ENCODE measurements at regions not wholly inside any gene's neighbourhood (a gene's known extent, or its start where the extent isn't known, plus 50 kb on each side); places are given as distances from the start of the nearest gene placed in this dataset.

DNA sequence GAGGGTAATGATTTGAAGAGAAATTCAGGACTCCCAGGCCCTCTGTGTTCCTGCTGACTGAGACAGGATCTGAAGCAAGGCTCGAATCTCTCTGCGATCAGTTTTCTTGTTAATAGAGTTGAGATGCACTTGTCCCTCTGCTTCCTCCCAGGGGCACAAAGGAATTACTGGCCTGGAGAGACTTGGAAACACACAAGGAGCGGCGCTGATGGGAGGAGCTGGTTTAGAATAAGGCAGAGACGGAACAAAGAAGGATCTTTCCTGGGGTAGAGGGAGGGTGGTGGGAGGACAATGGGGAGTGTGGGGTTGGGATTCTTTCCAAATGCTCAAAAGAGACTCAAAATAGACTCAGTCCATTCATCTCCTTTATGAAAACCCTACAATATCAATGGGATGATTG lies 719.1 kb downstream of the UQCRFS1 start:
- TF ChIP-seq, protein P1, sequence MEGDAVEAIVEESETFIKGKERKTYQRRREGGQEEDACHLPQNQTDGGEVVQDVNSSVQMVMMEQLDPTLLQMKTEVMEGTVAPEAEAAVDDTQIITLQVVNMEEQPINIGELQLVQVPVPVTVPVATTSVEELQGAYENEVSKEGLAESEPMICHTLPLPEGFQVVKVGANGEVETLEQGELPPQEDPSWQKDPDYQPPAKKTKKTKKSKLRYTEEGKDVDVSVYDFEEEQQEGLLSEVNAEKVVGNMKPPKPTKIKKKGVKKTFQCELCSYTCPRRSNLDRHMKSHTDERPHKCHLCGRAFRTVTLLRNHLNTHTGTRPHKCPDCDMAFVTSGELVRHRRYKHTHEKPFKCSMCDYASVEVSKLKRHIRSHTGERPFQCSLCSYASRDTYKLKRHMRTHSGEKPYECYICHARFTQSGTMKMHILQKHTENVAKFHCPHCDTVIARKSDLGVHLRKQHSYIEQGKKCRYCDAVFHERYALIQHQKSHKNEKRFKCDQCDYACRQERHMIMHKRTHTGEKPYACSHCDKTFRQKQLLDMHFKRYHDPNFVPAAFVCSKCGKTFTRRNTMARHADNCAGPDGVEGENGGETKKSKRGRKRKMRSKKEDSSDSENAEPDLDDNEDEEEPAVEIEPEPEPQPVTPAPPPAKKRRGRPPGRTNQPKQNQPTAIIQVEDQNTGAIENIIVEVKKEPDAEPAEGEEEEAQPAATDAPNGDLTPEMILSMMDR (IDR thresholded peaks at IDR 0.05), result no peak
- TF ChIP-seq POLR2A (IDR thresholded peaks at IDR 0.05), result no peak
- no peak for TF ChIP-seq POLR2AphosphoS5 (IDR thresholded peaks at IDR 0.05; ENCODE audit: insufficient read depth in 1 of 2, low read depth in 1 of 2)

All from vagina (tissue), 2 donors.